Stimulated activated CD4-positive, alpha-beta T cell treated with anti-CD3 and anti-CD28 coated beads, Interleukin-15, amount 100 ng/mL, for 48 hours (primary cell): ENCODE measurements at regions not wholly inside any gene's neighbourhood (a gene's known extent, or its start where the extent isn't known, plus 50 kb on each side); places are given as distances from the start of the nearest gene placed in this dataset.

Source experiments
- DNase-seq, 2 donors: peaks; one replicate each; pipeline ENCODE4 v3.0.0-alpha.2; 2020; ENCODE audit warnings: low read depth in 2 of 2

- no peak for DNase-seq
Measured at GRCh38 chr5:99724732-99725290, 796.0 kb upstream of the CHD1 start.

DNA sequence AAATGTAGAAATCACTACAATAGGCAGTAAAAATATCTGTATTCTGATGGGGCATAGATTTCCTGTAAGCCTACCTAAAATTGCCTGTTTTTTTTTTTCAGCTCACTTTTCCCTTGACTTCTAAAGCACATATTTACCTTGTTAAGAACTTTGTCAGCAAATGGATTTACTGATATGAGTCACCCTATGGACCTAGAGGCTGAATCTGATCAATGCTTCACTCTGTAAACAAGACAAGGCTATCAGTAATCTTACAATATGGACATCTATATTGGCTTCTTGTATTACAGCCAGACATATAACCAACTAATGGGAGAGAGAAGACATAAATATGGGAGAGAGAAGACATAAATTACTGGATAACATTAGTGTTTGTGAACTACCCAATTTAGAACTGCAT is 792.7 kb upstream of the CHD1 start:
- DNase-seq: no peak

DNA sequence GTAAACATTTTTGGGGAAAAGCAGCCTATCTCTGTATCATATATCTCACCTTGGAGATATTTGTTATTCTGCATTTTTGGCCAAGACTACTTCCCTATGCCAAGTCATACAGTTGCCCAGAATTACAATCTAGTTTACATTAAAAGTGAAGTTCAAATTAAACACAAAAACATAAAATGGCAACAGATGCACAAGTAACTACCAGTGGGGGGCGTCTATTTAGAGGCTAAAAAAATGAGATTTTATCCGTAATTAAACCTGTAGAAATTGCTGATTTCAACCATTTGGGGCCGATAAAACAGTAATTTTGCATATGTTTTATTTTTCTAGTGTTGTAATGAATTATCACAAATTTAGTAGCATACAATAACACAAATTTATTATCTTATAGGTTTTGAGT is 787.1 kb upstream of the CHD1 start:
- DNase-seq: no peak

DNA sequence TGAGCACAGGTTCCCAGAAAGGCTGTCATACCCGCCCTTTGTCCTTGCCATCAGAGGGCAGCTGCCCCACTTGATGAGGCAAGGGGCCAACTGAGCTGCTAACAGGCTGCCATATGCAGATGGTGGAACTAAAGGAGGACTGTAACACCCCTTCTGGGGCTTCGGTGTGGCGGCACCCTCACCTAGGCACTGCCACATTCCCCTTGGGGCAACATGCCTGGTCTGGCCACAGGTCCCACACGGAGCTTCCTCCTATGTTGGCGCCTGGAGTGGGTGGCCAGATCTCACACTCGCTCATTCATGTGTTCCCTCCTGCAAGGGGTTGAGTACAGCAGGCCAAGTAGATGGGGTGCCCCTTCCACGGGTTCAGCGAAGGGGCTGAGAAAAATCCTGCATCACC is 777.4 kb upstream of the CHD1 start:
- DNase-seq: no peak

DNA sequence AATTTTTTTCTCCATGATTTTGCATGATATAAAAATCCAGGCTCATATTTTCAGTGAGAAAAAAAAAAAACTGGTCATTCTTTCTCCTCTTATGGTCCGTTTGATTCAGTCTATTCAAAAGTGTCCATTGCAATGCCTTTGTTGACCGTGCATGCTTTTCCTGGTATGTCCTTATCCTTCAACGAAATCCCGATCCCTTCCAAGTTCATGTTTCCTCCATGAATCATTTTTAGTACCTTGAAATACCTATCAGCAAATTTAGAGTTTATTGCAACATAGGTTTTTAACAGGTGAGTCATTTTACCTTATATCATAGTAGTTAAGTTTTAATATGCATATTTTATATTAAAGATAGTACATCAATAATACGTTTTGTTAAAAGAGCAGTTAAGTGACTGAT is 773.8 kb upstream of the CHD1 start:
- DNase-seq: no peak

DNA sequence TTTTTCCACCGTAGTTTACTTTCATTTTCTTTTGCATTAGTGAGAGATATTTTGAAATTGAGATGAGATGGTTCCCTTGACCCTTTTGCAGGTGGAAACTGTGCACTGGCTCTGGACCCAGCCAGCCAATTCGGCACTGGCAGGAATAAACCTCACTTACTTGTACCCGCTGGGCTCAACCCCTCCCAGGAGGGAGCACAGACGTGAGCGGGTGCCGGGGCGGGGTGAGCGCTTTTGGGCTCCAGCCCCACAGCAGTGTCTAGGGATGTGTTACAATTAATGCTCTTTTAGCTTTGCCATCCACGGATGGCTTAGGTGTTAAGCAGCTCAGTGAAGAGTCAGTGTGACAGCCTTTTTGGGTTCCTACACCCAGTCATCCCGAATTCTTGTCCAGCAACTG is 766.1 kb upstream of the CHD1 start:
- DNase-seq: no peak

GRCh38 chr5:99686538-99686937 is 757.7 kb upstream of the CHD1 start:
- DNase-seq: no peak

GRCh38 chr5:99675974-99676373 is 747.2 kb upstream of the CHD1 start:
- no peak for DNase-seq

DNA sequence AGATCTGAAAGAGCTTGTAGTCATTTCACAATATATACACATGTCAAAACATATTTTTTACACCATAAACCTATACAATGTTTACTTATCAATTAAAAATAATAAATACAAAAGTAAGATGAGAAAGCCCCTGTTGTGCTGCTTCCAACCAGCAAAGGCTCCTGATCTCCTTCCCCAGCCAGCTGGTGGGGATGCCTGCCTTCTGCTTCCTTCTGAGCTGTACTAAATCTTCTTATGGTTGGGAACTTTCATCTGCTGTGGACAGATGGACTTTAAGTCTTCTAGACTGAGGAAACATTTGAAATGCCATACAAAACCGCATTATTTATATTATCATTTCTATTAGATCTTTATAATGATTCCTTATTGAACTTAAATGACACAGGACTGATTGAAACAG is 745.3 kb upstream of the CHD1 start:
- no peak for DNase-seq

- no peak for DNase-seq
Measured at GRCh38 chr5:99664972-99665371, 736.2 kb upstream of the CHD1 start.

- no peak for DNase-seq
Measured at GRCh38 chr5:99651298-99651697, 722.5 kb upstream of the CHD1 start.

- no peak for DNase-seq
Measured at GRCh38 chr5:99646011-99646647, 717.3 kb upstream of the CHD1 start.

GRCh38 chr5:99644822-99645221 is 716.0 kb upstream of the CHD1 start:
- DNase-seq: no peak

DNA sequence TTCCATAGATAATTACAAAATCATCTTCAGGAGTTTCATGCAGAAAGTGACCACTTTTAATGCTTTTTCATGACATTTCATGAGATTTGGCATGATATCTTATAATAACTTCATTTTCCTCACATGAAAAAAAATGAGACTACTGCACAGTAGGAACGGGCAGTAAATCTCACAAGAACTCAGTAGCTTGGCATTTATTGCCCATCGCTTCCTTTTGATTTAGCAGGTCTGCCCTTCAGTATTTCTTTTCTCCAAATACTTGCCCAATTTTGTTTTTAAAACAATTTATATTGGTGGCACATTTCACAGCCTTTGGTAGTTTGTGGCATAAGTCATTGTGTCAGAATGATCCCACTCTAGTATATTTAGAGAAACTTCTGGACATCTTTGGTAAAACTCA is 711.8 kb upstream of the CHD1 start:
- no peak for DNase-seq

DNA sequence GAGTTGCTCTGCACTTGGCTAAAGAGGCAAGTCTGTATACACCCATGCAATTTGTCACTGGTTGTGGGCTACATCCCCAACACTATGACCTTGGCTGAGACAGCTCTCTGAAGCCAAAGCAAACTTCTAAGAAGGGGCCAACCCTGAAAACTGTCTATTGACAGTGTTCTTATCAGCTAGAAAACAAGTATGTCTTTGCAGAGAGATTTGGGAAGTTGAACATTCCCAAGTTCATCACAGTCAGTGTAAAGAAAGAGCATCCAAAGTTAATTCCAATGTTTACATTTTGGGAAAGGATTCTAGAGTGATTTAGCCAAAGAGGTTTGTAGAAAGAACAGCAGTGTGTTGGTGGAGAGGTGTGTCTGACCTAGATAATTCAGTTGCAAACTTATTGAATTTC is 711.1 kb upstream of the CHD1 start:
- DNase-seq: no peak

DNA sequence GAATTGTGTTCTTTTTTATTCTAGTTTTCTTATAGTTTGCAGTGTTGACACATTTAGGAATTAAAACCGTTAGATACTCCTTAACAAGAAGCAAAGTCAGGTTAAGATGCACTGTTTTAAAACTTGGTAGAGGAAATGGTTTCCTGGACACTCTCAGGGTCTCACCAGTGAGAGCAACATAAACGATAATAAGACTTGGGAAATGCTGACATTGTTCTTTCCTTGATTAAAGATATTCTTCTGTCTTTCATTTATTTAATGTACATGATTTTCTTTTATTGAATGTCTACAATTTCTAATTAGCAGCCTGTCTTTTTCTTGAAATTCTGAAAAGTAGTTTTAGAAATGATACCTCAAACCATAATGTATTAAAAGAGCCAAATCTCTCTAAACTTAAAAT is 707.9 kb upstream of the CHD1 start:
- no peak for DNase-seq

DNA sequence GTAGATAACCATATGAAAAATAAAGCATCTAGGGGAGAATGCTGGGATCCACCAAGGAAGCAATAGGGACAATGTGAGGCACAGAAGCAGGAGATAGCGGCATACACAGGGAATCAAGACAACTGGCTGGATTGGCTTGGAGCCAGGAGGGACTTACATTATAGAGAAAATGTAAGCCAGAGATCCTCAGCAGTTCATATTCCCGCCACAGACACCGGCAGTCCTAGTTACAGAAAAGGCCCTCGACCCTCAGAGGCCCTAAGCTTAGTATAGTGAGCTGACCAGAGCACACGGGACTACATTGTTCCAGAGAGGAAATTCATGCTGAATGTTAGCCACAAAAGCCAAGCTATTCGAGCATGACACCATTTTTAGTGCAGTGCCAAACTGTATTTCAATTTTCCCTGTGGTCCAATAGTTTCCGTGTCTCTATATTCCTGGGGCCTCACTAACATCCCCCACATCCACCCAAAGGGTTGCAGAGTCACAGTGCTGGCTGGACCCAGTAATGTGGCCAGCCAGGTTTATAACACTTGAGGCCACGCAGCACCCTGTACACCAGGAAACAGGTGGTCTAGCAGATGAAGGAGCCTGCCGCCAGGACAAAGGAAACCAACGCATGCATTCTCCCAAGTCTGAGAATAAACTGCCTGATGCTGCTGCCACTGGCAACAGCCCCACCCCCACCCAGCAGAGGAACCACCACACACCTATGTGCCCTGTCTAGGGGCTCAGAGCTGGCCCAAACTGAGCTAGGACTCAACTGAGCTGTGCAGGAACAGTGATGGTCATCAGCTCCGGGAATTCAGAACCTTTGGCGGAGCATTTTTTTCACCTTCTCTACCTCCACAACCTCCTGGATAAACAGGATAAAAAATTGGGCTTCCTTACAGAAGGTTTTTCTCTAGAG is 693.2 kb upstream of the CHD1 start:
- DNase-seq: no peak

DNA sequence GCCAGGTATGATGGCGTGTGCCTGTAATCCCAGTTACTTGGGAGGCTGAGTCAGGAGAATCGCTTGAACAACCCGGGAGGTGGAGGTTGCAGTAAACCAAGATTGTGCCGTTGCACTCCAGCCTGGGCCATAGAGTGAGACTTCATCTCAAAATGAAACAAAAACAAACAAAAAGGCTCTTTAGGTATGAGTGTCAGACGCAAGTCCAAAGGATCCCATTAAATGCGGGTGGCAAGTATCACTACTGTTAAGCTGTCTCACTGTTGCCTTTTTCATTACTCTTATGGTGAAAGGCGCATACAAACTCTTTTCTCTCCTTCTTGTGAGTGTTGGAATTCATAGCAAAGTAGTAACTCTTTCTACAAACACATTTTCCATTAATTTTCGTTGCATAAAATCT is 688.5 kb upstream of the CHD1 start:
- DNase-seq: no peak

DNA sequence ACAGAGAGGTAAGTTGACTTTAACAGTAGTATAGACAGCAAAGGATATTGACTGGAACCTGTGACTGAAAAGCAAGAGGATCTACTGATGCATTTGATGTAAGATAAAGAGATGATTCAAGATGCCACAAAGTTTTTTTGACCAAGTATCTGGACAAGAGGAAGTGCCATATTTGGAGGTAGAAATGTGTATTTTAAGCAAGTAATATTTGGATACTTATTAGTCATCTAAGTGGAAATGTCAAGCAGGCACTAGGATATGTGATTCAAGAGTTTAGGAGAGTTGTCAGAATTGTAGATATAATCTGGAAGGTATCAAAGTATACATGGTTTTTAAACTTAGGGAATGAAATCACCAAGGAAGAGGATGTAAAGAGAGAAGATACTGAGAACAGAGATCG is 686.1 kb upstream of the CHD1 start:
- no peak for DNase-seq

DNA sequence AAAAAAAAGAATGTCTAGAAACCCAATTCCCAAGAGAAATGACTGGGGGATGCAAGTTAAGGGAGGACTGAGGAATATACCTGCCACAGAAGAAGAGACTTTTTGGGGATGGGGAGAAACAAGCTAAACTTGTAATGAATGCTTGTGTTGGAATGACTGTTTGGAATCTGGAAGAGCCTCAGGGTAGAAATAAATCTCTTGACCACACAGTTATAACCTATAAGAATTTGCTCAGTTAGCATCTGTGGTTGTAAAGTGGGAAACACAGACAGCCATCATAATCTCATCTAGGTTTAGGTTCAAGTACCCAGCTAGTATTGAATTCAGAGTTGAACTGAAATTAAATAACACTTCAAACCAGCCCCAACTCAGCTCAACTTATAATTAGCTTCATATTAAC is 678.3 kb upstream of the CHD1 start:
- no peak for DNase-seq

- no peak for DNase-seq
Measured at GRCh38 chr5:99605904-99606303, 677.1 kb upstream of the CHD1 start.

DNA sequence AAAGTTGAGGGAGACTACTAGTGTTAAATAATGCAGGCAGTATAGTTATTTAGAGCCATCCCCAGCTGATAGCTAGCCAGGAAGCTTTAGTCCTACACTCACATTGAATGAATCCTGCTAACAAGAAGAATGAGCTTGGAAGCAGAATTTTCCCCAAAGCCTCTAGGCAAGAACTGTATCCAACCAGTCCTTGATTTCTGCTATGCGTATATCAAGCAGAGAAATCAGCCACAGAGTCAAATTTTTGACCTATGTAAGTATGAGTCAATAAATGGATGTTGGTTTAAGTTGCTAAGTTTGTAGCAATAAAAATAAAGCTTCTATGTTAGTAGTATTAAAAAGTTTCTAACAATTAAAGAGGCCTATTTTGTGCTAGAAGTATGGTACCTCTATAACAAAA is 672.1 kb upstream of the CHD1 start:
- no peak for DNase-seq

- no peak for DNase-seq
Measured at GRCh38 chr5:99590806-99591205, 662.0 kb upstream of the CHD1 start.
